ENCODE measurements at regions not wholly inside any gene's neighbourhood (a gene's known extent, or its start where the extent isn't known, plus 50 kb on each side); places are given as distances from the start of the nearest gene placed in this dataset.

DNA sequence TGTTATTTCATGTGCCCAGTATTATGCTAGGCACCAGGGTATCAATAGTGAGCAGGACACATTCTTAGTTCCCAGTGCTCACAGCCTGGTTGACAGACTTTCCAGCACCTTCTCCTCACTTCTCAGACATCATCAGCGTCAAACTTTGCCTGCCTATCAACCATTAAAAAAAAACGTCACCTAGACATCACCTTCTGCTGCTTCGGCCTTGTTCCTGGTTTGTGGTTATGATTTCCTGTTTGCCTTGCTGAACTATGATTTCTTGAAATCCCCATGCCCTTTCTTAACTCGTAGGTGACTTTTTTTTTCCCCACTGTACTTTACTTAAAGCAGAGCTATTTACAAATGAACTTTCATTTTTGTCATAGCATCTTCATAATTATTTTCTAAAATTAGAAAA is 60.4 kb upstream of the NABP1 start:
- TF ChIP-seq, protein P1, sequence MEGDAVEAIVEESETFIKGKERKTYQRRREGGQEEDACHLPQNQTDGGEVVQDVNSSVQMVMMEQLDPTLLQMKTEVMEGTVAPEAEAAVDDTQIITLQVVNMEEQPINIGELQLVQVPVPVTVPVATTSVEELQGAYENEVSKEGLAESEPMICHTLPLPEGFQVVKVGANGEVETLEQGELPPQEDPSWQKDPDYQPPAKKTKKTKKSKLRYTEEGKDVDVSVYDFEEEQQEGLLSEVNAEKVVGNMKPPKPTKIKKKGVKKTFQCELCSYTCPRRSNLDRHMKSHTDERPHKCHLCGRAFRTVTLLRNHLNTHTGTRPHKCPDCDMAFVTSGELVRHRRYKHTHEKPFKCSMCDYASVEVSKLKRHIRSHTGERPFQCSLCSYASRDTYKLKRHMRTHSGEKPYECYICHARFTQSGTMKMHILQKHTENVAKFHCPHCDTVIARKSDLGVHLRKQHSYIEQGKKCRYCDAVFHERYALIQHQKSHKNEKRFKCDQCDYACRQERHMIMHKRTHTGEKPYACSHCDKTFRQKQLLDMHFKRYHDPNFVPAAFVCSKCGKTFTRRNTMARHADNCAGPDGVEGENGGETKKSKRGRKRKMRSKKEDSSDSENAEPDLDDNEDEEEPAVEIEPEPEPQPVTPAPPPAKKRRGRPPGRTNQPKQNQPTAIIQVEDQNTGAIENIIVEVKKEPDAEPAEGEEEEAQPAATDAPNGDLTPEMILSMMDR (IDR thresholded peaks at IDR 0.05) = no peak
- TF ChIP-seq ZFX (IDR thresholded peaks at IDR 0.05; ENCODE audit: borderline replicate concordance) = no peak
